AG10803 (cell line): ENCODE measurements at regions not wholly inside any gene's neighbourhood (a gene's known extent, or its start where the extent isn't known, plus 50 kb on each side); places are given as distances from the start of the nearest gene placed in this dataset.
A peak's percentile ranks its signal among the peaks of the same experiment; 100 is the strongest.

Experiments
- DNase-seq: peaks from one replicate; pipeline ENCODE4 v3.0.0; 2010; ENCODE audit warnings: low read depth
- H3K4me3 ChIP-seq: 2 replicates; pipeline ENCODE4 v1.5.1; 2011; ENCODE audit warnings: mild to moderate bottlenecking, low read length, control low read depth
- TF ChIP-seq, protein P1 (sequence below): conservative IDR thresholded peaks from 2 replicates; pipeline ENCODE4 v1.5.1; 2011; ENCODE audit warnings: mild to moderate bottlenecking, low read length, control low read depth, inconsistent platforms

DNA sequence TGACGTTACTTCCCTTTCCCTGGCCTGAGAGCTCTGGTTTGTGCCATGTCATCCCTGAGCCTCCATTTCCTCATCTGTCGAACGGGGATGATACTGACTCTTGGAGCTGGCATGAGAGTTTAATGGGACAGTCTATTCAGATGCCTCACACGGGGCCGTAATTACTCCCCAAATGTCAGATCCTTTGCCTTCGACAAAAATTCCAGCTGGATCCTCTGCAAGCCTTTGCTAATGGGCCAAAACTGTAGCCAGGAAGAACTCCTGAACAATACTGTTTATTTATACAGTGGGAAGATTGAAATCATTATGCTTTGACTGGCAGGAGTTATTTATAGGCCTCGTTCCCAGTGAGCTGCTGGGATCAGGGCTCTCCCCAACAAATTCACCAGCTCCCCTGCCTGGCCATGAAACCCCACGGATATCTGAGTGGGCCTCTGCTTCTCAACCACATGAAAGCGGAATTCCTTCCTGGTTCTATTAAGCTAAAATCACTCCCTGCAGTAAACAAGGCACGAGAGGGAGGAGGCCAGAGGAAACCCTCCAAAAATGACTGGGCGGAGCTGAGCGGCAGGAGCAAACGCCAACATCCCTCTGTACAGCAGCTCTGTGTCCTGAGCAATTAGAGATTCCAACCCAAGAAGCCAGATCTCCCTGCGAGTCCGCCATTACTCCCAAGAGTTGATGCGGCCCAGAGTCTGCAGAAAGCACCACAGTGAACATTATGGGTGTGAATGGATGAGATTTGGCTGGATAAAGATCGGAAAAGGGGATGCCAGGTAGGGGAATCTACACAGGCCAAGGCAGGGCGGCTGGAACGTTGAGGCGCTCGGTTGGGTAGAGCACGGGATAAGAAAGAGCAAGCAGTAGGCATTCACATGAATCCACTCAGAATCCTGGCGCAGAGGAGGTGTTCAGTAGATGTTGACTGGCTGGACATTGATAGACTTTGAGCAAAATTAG is 326.1 kb downstream of the BCL11B start:
- TF ChIP-seq, protein P1, sequence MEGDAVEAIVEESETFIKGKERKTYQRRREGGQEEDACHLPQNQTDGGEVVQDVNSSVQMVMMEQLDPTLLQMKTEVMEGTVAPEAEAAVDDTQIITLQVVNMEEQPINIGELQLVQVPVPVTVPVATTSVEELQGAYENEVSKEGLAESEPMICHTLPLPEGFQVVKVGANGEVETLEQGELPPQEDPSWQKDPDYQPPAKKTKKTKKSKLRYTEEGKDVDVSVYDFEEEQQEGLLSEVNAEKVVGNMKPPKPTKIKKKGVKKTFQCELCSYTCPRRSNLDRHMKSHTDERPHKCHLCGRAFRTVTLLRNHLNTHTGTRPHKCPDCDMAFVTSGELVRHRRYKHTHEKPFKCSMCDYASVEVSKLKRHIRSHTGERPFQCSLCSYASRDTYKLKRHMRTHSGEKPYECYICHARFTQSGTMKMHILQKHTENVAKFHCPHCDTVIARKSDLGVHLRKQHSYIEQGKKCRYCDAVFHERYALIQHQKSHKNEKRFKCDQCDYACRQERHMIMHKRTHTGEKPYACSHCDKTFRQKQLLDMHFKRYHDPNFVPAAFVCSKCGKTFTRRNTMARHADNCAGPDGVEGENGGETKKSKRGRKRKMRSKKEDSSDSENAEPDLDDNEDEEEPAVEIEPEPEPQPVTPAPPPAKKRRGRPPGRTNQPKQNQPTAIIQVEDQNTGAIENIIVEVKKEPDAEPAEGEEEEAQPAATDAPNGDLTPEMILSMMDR, result no peak
- no peak overlapping the region for H3K4me3 ChIP-seq
- DNase-seq, result no peak

DNA sequence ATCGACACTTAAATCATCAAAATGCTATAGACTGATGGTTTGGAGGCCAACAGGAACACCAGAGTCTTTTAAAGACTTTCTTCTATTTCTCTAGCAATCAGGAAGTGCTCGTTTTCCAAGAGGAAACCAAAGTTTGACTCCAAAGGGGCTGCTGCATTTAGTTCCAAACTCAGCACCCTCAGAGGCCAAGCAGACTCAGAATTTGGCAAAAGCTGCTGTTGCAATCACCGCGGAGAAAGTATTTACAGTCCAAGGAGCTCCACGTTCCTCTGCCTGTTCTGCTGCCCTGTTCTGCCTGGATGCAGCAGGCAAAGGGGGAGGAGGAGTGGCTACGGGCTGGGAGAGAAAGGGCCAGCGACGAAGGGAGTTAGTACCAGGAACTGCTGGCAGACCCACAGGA is 325.1 kb downstream of the BCL11B start:
- 0 out of 2 replicates have a peak overlapping the region, but pooled peaks have one; percentile 15 for H3K4me3 ChIP-seq
- peak; percentile 21 for DNase-seq
- TF ChIP-seq, protein P1, result no peak

DNA sequence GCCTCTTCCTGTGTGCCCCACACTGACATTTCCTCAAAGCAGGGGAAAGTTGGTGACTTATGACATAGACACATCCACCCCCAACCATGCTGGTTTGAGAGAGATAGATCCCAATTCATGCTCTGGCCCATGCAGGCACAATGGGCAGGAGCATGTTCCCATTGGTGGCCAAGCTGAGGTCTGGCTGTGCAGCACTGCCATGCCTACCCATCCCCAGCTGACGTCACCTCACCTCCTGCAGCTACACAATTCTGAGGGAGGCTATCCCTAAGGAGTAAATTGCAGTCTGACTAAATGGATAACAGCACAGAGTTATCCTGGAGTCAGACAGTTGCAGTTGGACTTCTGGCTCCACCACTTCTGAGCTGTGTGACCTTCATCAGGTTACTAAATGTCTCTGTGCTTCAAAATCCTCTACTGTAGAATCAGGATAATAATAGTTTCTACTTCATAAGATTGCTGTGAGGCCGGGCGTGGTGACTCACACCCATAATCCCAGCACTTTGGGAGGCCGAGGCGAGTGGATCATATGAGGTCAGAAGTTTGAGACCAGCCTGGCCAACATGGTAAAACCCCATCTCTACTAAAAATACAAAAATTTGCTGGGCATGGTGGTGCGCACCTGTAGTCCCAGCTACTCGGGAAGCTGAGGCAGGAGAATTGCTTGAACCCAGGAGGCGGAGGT is 323.9 kb downstream of the BCL11B start:
- TF ChIP-seq, protein P1, result no peak
- DNase-seq, result no peak
- H3K4me3 ChIP-seq, result no peak overlapping the region

DNA sequence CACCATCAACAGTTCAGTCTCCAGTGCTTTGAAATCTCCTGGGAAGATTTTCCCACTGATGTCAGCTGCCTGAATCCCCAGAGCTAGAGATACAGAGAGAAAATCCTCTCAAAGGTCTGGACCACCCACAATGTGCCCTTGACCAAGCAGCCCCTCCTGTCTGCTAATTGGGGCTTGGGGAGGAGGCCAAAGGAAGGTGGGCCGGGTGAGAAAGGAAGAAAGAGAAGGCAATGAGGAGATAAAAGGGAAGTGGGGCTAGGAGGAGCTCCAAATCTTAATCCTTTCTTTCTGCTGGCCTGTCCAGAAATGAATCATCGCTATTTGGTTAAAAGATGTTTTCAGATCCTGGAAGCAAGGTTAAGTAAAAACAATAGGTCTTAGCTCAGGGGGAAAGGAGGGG is 322.9 kb downstream of the BCL11B start:
- DNase-seq, result no peak
- no peak overlapping the region for H3K4me3 ChIP-seq
- TF ChIP-seq, protein P1, result no peak

DNA sequence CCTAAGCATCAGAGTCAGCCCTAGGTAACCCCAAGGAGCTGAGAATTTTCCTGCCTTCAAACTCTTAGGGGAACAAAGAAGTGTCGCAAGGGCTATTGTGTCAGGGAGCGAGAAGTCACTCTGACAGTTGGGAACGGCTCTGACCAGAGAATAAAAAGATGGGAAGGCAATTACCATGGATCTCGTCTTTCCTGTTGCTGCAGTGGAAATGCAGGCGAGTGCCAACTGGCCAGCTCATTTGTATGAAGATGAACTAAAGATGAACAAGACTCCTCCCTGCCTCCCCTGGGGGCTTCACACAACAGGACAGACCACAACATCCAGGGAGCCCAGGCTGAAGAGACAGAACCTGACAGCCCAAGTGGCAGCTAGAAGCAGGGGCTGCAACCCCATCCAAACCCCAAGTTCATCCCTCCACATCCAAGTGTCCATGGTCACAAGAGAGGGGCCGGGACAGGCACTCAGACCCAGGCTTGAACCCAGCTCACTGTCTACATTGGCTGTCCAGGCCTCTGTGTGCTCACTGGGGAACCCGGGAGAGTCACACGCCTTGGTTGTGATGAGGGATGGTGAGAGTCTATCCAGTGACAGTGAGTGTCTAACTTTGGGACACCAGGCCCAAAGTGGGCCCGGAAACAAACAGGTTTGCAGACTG is 322.4 kb downstream of the BCL11B start:
- TF ChIP-seq, protein P1, result no peak
- no peak for DNase-seq
- H3K4me3 ChIP-seq, result no peak overlapping the region

DNA sequence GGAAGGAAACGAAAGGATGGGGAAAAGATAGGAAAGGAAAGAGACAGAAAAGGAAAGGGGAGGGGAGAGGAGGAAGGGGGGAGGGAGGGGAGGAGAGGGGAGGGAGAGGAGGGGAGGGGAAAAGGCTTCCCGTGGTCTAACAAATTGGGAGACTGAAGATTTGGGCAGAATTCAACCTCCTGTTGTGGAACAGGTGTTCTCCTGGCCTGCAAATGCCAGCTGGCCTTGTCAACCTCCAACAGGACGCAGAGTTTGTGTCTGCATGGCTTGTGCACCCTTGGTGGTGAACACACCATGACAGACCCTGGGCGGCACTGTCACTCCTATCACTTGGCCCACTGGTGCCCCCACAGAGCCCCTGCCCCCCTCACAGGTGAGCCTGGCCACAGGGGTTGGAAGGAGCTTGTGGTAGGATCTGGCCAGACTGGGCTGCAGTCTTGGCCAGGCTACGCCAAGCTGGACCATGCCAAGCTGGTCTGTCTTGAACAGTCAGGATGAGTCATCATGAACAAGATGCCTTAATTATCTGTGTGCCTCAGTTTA is 321.6 kb downstream of the BCL11B start:
- H3K4me3 ChIP-seq, result no peak overlapping the region
- TF ChIP-seq, protein P1, result no peak
- DNase-seq, result no peak
